ENCODE measurements at regions not wholly inside any gene's neighbourhood (a gene's known extent, or its start where the extent isn't known, plus 50 kb on each side); places are given as distances from the start of the nearest gene placed in this dataset.

DNA sequence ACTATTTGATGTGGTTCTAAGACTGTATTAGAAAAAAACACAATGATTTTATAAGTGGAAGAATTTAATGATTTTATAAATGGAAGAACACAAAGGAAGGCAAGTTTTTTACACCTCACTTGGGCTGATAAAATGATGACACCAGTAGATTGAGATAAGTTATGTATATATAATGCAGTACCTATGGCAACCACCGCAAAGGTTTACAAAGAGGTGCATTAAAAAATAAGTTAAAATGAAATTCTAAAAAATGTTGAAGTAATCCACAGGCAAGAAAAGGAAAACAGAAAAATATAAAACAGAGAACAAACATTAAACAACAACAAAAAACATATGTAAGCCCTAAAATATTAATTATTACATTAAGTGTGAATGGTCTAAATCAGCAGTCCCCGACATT, 490.9 kb upstream of the AADAT start:
- CTCF ChIA-PET, result no interaction called here
- Histone ChIP-seq H2AFZ (ENCODE audit: low read depth, low read length) (no peak overlapping the region), H3K36me3 (ENCODE audit: control insufficient read depth in 2 of 2, extremely low read depth in 1 of 2, insufficient read depth in 2 of 2, low read length in 2 of 2) (no peaks in the 10 kb centered on the region), H3K9ac (replicated peaks; ENCODE audit: extremely low read depth, insufficient read depth, low read length) (no peak overlapping the region), H3K4me3 (replicated peaks in 1 of 3; ENCODE audit: insufficient read depth in 1 of 3, low read depth in 1 of 3, low read length in 3 of 3) (no peak overlapping the region), H3K27me3 (ENCODE audit: control insufficient read depth in 2 of 2, insufficient read depth in 2 of 2, low read length in 2 of 2) (no peaks in the 10 kb centered on the region), H3K9me1 (replicated peaks; ENCODE audit: control insufficient read depth, extremely low read depth, insufficient read depth, low read length) (no peaks in the 10 kb centered on the region), H3K79me2 (ENCODE audit: control insufficient read depth, insufficient read depth, low read length) (no peaks in the 10 kb centered on the region), H3K9me3 (replicated peaks; ENCODE audit: control insufficient read depth, insufficient read depth, low read length) (no peaks in the 10 kb centered on the region), H3K27ac (ENCODE audit: insufficient read depth, low read depth, low read length) (no peak overlapping the region), H3K4me2 (ENCODE audit: insufficient read depth, low read length) (no peak overlapping the region), H4K20me1 (replicated peaks; ENCODE audit: control insufficient read depth, extremely low read depth, insufficient read depth, low read length) (no peaks in the 10 kb centered on the region), H3K4me1 (ENCODE audit: control insufficient read depth, extremely low read depth, insufficient read depth, low read length) (no peaks in the 10 kb centered on the region)
- FAIRE-seq (no peak), DNase-seq (ENCODE audit: low read depth, low spot score) (no peak)
- BruUV-seq (replicated peaks), result no TSS peak
- TF ChIP-seq, protein P1, sequence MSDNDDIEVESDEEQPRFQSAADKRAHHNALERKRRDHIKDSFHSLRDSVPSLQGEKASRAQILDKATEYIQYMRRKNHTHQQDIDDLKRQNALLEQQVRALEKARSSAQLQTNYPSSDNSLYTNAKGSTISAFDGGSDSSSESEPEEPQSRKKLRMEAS (IDR thresholded peaks at IDR 0.05; ENCODE audit: insufficient read depth, insufficient read length), result no peak
- TF ChIP-seq POLR2A (IDR thresholded peaks at IDR 0.05; ENCODE audit: low read depth, low read length), result no peak
- no peak for TF ChIP-seq FOS (IDR thresholded peaks at IDR 0.05; ENCODE audit: borderline replicate concordance, insufficient read depth, low read length)
- TF ChIP-seq JUN (IDR thresholded peaks at IDR 0.05; ENCODE audit: borderline replicate concordance, insufficient read depth, insufficient read length, low read depth), result no peak
- dilution Hi-C loops (cut with MboI; ENCODE audit: extremely low pct_ligation_motif_present, low sequenced_read_pairs), result no loop called here
- POLR2A ChIA-PET, result no interaction called here
- intact Hi-C loops (cut with micrococcal nuclease), result no loop called here

DNA sequence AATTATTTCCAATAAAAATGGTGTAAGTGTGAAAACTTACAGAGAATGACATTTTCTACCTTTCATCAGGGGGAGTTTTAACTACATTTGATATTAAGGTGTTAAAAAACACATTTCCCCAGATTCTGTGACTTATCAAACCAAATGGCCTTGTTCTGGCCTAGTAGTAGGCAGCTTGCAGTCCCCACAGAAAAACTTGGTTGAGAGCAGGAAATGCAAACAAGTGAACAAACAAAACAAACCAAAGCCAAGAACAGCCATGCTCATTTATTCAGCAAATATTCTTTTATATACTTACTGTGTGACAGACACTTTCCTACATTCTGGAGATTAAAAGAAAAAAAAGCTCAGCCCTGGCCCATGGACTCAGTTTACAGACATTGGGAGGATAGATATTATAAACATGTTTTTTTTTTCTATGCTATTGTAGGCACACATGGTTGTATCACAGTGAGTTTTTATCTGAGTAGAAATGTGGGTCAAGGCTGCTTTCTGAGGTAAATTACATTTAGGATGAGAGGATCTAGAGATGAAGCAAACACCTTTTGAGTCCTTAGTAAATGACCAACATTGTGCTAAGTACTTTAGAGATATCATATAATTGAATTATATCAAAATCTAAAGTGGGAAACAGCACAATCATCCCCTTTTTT, 449.2 kb upstream of the AADAT start:
- Histone ChIP-seq H3K9me1 (replicated peaks; ENCODE audit: control insufficient read depth, extremely low read depth, insufficient read depth, low read length) (no peaks in the 10 kb centered on the region), H3K9me3 (replicated peaks; ENCODE audit: control insufficient read depth, insufficient read depth, low read length) (peaks cover 5% of the 10 kb centered on the region), H3K4me3 (replicated peaks in 1 of 3; ENCODE audit: insufficient read depth in 1 of 3, low read depth in 1 of 3, low read length in 3 of 3) (no peak overlapping the region), H4K20me1 (replicated peaks; ENCODE audit: control insufficient read depth, extremely low read depth, insufficient read depth, low read length) (no peaks in the 10 kb centered on the region), H3K36me3 (ENCODE audit: control insufficient read depth in 2 of 2, extremely low read depth in 1 of 2, insufficient read depth in 2 of 2, low read length in 2 of 2) (no peaks in the 10 kb centered on the region), H3K4me1 (ENCODE audit: control insufficient read depth, extremely low read depth, insufficient read depth, low read length) (no peaks in the 10 kb centered on the region), H3K9ac (replicated peaks; ENCODE audit: extremely low read depth, insufficient read depth, low read length) (no peak overlapping the region), H3K4me2 (ENCODE audit: insufficient read depth, low read length) (no peak overlapping the region), H3K27me3 (ENCODE audit: control insufficient read depth in 2 of 2, insufficient read depth in 2 of 2, low read length in 2 of 2) (no peaks in the 10 kb centered on the region), H3K27ac (ENCODE audit: insufficient read depth, low read depth, low read length) (no peak overlapping the region), H3K79me2 (ENCODE audit: control insufficient read depth, insufficient read depth, low read length) (no peaks in the 10 kb centered on the region), H2AFZ (ENCODE audit: low read depth, low read length) (no peak overlapping the region)
- no TSS peak for BruUV-seq (replicated peaks)
- dilution Hi-C loops (cut with MboI; ENCODE audit: extremely low pct_ligation_motif_present, low sequenced_read_pairs), result no loop called here
- intact Hi-C loops (cut with micrococcal nuclease), result no loop called here
- TF ChIP-seq EZH2 (IDR thresholded peaks at IDR 0.05; ENCODE audit: borderline replicate concordance, low read depth, low read length, severe bottlenecking) (no peak), CTCF (IDR thresholded peaks at IDR 0.05; ENCODE audit: extremely low read depth in 1 of 2, insufficient read depth in 1 of 2, low read depth in 1 of 2, low read length in 2 of 2) (no peak), GATA2 (IDR thresholded peaks at IDR 0.05; ENCODE audit: insufficient read depth, insufficient read length, low read depth, low read length) (no peak), POLR2A (IDR thresholded peaks at IDR 0.05; ENCODE audit: low read depth, low read length) (no peak), MYC (IDR thresholded peaks at IDR 0.05; ENCODE audit: low read depth, low read length) (no peak), POLR2AphosphoS5 (IDR thresholded peaks at IDR 0.05; ENCODE audit: insufficient read depth, low read depth, low read length) (no peak), JUN (IDR thresholded peaks at IDR 0.05; ENCODE audit: borderline replicate concordance, insufficient read depth, insufficient read length, low read depth) (no peak), FOS (IDR thresholded peaks at IDR 0.05; ENCODE audit: borderline replicate concordance, insufficient read depth, low read length) (no peak)
- TF ChIP-seq, protein P1 (IDR thresholded peaks at IDR 0.05; ENCODE audit: insufficient read depth, insufficient read length), result no peak
- POLR2A ChIA-PET, result no interaction called here
- CTCF ChIA-PET, result no interaction called here
- DNase-seq (ENCODE audit: low read depth, low spot score) (no peak), FAIRE-seq (no peak)
